ENCODE measurements at regions not wholly inside any gene's neighbourhood (a gene's known extent, or its start where the extent isn't known, plus 50 kb on each side); places are given as distances from the start of the nearest gene placed in this dataset.

DNA sequence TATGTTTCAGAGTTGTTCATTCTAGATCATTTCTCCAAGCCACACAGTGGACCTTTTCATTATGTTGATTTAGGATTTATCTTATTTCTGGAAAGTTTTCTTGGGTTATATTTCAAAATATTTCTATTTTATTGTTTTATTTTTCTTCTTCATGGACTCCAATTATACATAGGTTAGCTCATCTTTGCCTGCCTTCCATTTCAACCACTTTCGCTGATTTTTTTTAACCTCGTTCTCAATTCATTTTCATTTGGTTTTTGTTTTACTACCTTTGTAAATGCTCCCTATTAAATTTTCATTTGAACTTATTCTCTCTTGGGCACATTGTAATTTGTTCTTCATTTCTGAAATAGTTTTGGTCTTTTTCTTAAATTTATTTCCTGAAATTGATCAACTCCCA is 169.0 kb upstream of the PITX1 start:
- ATAC-seq (ENCODE audit: low read depth) (no peak), DNase-seq (ENCODE audit: low spot score in 2 of 2) (no peak)
- Mint-ChIP-seq H3K4me3 (no peak overlapping the region), H3K27me3 (peaks cover 12% of the 10 kb centered on the region), H3K9me3 (peaks cover 22% of the 10 kb centered on the region), H3K27ac (no peak overlapping the region), H3K4me1 (no peaks in the 10 kb centered on the region), H3K36me3 (peaks cover 9% of the 10 kb centered on the region)

DNA sequence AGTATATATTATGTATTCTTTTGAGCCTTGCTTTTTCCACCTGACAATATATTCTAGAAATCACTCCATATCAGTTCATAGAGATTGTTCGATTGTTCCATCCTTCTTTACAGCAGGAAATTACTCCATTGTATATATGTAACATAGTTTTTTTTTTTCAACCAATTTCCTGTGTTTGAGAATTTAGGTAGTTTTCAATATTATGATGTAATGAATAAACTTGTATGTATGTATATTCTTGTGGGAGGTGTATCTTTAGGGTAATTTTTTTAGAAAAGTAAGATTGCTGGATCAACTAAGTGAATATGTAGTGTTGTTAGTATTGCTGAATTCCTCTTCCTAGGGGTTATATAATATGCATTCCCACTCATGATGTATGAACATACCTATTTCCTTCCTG is 165.9 kb upstream of the PITX1 start:
- DNase-seq (ENCODE audit: low spot score in 2 of 2) (no peak), ATAC-seq (ENCODE audit: low read depth) (no peak)
- Mint-ChIP-seq H3K4me1 (no peaks in the 10 kb centered on the region), H3K36me3 (peaks cover 9% of the 10 kb centered on the region), H3K4me3 (no peak overlapping the region), H3K27me3 (peaks cover 9% of the 10 kb centered on the region), H3K27ac (no peak overlapping the region), H3K9me3 (peaks cover 30% of the 10 kb centered on the region)

- no peaks in the 10 kb centered on the region for H3K4me1 Mint-ChIP-seq
- peaks cover 15% of the 10 kb centered on the region for H3K9me3 Mint-ChIP-seq
- no peak overlapping the region for H3K4me3 Mint-ChIP-seq
- H3K27ac Mint-ChIP-seq: no peak overlapping the region
- no peak for DNase-seq (ENCODE audit: low spot score in 2 of 2)
- ATAC-seq (ENCODE audit: low read depth): no peak
- peaks cover 8% of the 10 kb centered on the region for H3K27me3 Mint-ChIP-seq
- H3K36me3 Mint-ChIP-seq: peaks cover 3% of the 10 kb centered on the region
Observed at GRCh38 chr5:135196483-135196882, 162.5 kb upstream of the PITX1 start.

DNA sequence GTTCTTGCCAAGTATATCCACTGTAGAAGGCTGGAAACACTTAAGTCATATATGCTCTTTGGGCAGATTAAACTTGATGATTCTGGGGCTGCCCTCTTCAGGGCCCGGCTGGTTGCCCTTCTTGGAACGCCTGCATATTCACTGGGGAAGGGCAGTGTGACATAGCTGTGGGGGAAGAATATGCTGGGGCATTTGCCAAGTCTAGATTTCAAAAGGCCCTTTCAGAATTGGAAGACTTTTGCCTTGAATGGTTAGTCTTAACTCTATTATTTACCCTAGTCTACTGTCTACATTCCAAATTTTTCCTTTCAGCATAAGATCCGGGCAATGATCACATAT is 161.2 kb upstream of the PITX1 start:
- Mint-ChIP-seq H3K4me1 (peaks cover 2% of the 10 kb centered on the region), H3K27me3 (peaks cover 11% of the 10 kb centered on the region), H3K27ac (no peak overlapping the region), H3K4me3 (no peak overlapping the region), H3K36me3 (peaks cover 3% of the 10 kb centered on the region), H3K9me3 (peaks cover 15% of the 10 kb centered on the region)
- ATAC-seq (ENCODE audit: low read depth) (no peak), DNase-seq (ENCODE audit: low spot score in 2 of 2) (no peak)

DNA sequence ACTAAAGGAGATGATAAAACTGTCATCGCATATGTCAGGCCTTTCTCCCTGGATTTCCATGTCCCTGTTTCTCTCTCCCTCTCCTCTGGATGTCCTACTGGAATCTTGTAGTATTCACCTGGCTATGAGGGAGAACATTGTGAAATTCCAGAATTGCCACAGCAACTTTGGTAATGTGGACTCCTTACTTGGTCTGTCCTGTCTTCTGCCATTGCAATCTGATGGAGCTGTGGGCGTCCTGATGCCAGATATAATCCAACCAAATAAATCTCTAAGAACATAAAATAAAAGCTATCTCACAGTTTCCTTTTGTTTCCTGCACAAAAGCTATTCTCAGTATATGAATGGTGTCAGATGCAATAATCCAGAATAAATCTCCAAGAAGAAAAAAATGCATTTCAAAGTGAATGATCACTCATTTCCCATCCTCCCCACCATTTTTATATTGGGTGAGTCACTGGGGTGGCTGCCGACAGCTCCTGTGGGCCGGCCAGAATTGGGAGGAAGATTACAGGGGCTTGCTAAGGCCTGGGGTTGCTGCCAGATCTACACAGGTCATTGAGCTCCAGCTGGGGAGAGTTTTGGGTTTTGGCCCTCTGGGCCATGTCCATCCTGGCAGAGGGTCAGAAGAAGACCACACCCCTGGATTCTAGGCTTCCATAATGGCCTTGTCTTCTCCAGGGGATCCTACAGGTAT is 160.7 kb upstream of the PITX1 start:
- H3K36me3 Mint-ChIP-seq: peaks cover 3% of the 10 kb centered on the region

DNA sequence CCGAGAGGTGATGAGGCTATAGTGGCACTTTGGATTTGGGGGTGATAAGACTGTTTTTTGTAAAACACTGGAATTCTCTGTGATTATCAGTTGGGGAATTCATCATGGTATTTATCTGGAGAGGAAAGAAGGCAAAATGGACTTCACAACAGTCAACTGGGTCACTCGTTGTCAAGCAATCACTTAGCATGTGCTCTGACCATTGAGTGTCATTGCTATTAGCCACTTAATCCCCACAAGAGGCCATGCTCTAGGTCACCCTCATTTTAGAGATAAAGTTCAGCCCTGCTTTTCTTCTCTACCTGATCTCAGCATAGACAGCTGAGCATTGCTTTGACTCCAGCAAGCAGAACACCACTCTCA is 160.1 kb upstream of the PITX1 start:
- ATAC-seq (ENCODE audit: low read depth) (no peak), DNase-seq (ENCODE audit: low spot score in 2 of 2) (no peak)
- H3K27me3 Mint-ChIP-seq: peaks cover 13% of the 10 kb centered on the region
- H3K27ac Mint-ChIP-seq: no peak overlapping the region
- H3K4me1 Mint-ChIP-seq: peaks cover 2% of the 10 kb centered on the region
- H3K4me3 Mint-ChIP-seq: no peak overlapping the region
- peaks cover 3% of the 10 kb centered on the region for H3K36me3 Mint-ChIP-seq
- H3K9me3 Mint-ChIP-seq: peaks cover 15% of the 10 kb centered on the region

More for the DNA sequence above, 160.7 kb upstream of the PITX1 start:
- ATAC-seq (ENCODE audit: low read depth) (no peak), DNase-seq (ENCODE audit: low spot score in 2 of 2) (no peak)
- Mint-ChIP-seq H3K4me1 (peaks cover 2% of the 10 kb centered on the region), H3K27ac (no peak overlapping the region), H3K4me3 (no peak overlapping the region), H3K27me3 (peaks cover 13% of the 10 kb centered on the region), H3K9me3 (peaks cover 15% of the 10 kb centered on the region)

- DNase-seq (ENCODE audit: low spot score in 2 of 2) (no peak), ATAC-seq (ENCODE audit: low read depth) (no peak)
- Mint-ChIP-seq H3K27ac (no peak overlapping the region), H3K9me3 (peaks cover 10% of the 10 kb centered on the region), H3K36me3 (peaks cover under 1% of the 10 kb centered on the region), H3K27me3 (peaks cover 13% of the 10 kb centered on the region), H3K4me1 (peaks cover 2% of the 10 kb centered on the region), H3K4me3 (no peak overlapping the region)
Observed at GRCh38 chr5:135193213-135194125, 159.4 kb upstream of the PITX1 start.

DNA sequence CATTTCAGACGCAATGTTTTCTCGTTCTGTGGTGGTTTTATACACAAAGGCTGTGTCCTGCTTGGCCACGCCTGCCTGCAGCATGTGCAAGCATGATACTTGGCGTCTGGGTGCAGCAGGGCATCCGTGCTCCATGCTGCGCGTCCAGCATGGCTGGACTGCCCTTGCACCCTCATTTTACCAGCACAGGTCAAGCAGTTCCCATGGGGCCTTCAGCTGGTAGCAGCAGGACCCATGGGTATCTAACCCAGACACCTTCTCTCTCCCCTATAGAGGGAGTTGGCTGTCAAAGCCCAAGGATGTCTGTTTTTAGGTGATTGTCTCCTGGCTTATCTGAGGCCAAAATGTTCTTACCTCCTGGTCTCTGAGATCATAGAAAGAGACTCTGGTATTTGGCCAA is 158.3 kb upstream of the PITX1 start:
- no peaks in the 10 kb centered on the region for H3K36me3 Mint-ChIP-seq
- no peak for DNase-seq (ENCODE audit: low spot score in 2 of 2)
- H3K9me3 Mint-ChIP-seq: peaks cover 8% of the 10 kb centered on the region
- peaks cover 2% of the 10 kb centered on the region for H3K4me1 Mint-ChIP-seq
- H3K27me3 Mint-ChIP-seq: peaks cover 13% of the 10 kb centered on the region
- no peak for ATAC-seq (ENCODE audit: low read depth)
- H3K27ac Mint-ChIP-seq: no peak overlapping the region
- no peak overlapping the region for H3K4me3 Mint-ChIP-seq

GRCh38 chr5:135191084-135191826 is 157.2 kb upstream of the PITX1 start:
- Mint-ChIP-seq H3K27me3 (peaks cover 13% of the 10 kb centered on the region), H3K4me1 (peaks cover 2% of the 10 kb centered on the region), H3K27ac (no peak overlapping the region), H3K36me3 (no peaks in the 10 kb centered on the region), H3K9me3 (peaks cover 2% of the 10 kb centered on the region), H3K4me3 (peak overlapping the region; percentile 83)
- DNase-seq (ENCODE audit: low spot score in 2 of 2): peak; percentile 74 to 77
- ATAC-seq (ENCODE audit: low read depth): peak; percentile 96

DNA sequence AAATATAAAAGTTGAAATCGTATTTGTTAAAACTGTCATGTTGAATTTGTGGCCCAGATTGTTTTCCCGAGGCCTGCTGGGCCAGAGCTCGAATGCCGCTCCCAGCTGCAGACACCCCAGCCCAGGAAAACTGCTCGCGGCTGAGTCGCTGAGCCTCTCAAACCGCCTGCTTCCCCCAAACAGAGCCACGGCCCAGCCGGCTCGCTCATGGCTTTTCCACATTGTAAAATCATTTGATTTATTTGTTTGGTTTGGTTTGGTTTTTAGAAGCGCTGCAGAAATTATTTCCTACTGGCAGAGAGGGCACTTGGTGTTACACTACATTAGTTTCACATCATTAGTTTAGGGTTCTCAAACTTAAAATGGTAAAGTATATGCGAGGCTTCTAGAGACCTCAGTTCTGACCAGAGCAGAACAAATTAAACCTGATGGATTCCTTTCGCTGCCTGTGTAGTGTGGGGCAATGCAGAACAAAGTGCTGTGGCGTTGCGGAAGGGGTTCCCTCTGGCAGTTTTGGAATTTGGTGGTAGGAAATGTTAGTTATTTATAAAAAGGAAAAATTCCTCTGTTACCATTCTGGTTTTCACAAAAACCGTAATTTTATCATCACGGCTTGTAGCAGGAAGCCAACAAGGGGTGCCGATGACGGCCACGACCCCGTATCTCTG is 156.5 kb upstream of the PITX1 start:
- Mint-ChIP-seq H3K4me1 (peaks cover 2% of the 10 kb centered on the region), H3K27me3 (peaks cover 11% of the 10 kb centered on the region), H3K9me3 (no peaks in the 10 kb centered on the region), H3K36me3 (no peaks in the 10 kb centered on the region), H3K4me3 (peak overlapping the region; percentile 71), H3K27ac (no peak overlapping the region)
- ATAC-seq (ENCODE audit: low read depth) (no peak), DNase-seq (ENCODE audit: low spot score in 2 of 2) (no peak)

- H3K27me3 Mint-ChIP-seq: peaks cover 13% of the 10 kb centered on the region
- H3K36me3 Mint-ChIP-seq: no peaks in the 10 kb centered on the region
- H3K27ac Mint-ChIP-seq: no peak overlapping the region
- H3K9me3 Mint-ChIP-seq: no peaks in the 10 kb centered on the region
- H3K4me1 Mint-ChIP-seq: peaks cover 2% of the 10 kb centered on the region
- no peak overlapping the region for H3K4me3 Mint-ChIP-seq
- no peak for ATAC-seq (ENCODE audit: low read depth)
- no peak for DNase-seq (ENCODE audit: low spot score in 2 of 2)
Observed at GRCh38 chr5:135189024-135189423, 155.0 kb upstream of the PITX1 start.

DNA sequence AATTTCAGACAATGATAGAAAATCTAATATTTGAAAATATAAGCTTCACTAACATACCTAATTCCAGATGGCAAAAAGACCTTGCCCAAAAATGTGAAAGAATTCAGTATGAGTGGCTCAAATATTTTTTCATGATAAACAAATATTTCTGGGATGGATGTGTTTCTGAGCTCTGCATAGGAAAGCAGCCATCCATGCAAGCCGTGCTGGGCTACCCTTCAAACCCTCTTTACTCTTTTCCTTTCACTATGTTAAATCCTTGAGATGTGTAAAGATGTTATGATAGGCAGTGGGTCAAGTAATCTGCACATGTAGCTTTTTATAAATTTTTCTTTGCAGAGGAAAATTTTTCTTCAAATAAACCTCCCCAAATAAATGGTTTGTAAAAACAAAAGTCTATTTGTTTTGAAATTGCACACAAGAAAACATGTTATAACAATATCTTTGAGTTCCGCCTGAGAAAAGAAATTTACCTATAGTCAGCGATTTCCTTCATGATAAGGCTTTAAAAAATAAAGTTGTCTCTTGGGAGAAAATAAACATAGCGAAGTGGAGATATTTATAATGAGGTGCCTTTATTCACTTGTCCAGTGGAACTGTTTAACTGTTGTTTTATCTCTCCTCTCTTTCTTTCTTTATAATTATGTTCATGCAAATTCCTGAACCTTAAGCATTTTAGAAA is 154.3 kb upstream of the PITX1 start:
- peaks cover 2% of the 10 kb centered on the region for H3K4me1 Mint-ChIP-seq
- DNase-seq (ENCODE audit: low spot score in 2 of 2): no peak
- H3K27ac Mint-ChIP-seq: no peak overlapping the region
- no peak overlapping the region for H3K4me3 Mint-ChIP-seq
- H3K36me3 Mint-ChIP-seq: no peaks in the 10 kb centered on the region
- H3K9me3 Mint-ChIP-seq: no peaks in the 10 kb centered on the region
- peaks cover 16% of the 10 kb centered on the region for H3K27me3 Mint-ChIP-seq
- ATAC-seq (ENCODE audit: low read depth): no peak

DNA sequence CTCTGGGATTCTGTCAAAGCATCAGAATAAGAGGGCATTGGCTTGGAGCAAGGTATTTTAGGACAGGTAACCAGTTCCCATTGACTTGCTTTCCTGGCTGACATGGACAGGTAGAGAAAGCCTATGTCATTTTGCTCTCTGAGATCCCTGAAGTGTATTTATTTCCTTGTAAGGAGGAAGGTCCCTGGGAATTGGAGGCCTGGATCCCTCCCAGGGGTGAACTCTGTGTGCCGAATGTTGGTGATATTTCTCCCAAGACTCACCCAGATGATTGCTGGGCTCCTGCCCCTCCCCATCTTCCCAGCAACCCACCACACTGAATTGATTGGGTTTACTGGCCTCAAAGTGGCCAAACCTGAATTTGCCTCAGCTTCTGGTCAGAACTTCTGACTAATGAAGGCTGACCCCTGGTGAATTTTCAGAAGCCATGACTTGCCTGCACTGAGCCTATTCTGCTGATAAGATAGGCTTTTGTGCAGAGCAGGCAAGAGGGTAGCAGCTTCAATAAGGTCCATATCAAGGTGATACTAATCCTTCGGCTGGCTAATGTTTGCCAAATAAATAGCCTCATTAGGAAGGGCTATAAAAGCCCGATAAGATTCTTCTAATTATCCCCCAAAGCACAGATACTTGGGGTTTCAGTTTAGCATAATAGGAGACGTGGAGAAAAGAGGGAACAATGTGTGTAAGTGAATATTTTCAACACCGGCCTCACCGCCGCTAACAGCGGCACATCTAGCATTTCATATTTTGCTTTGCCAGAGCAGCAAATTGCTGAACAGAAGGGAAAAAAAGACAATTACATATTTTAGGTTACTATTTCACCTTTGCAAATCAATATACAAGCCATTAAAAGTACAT is 152.9 kb upstream of the PITX1 start:
- no peak overlapping the region for H3K27ac Mint-ChIP-seq
- no peak overlapping the region for H3K4me3 Mint-ChIP-seq
- DNase-seq (ENCODE audit: low spot score in 2 of 2) (no peak), ATAC-seq (ENCODE audit: low read depth) (no peak)
- H3K9me3 Mint-ChIP-seq: no peaks in the 10 kb centered on the region
- peaks cover 2% of the 10 kb centered on the region for H3K4me1 Mint-ChIP-seq
- H3K36me3 Mint-ChIP-seq: no peaks in the 10 kb centered on the region
- H3K27me3 Mint-ChIP-seq: peaks cover 10% of the 10 kb centered on the region
